Keratinocyte (primary cell): ENCODE measurements at regions not wholly inside any gene's neighbourhood (a gene's known extent, or its start where the extent isn't known, plus 50 kb on each side); places are given as distances from the start of the nearest gene placed in this dataset.

ENCODE experiments used
- DNase-seq: peaks from one replicate; pipeline ENCODE4 v3.0.0-alpha.2; 2011; ENCODE audit warnings: low read depth, missing footprints, low spot score
- FAIRE-seq: peaks from 2 replicates; lab custom pipeline; 2011; peaks lifted over from hg19 to GRCh38; lab: Jason Lieb, UNC
- H2AFZ ChIP-seq: 2 replicates; pipeline ENCODE4 v1.6.0; 2012; ENCODE audit warnings: low read length, control low read depth, inconsistent platforms; ENCODE audit not compliant: control insufficient read depth
- H3K27ac ChIP-seq: 2 replicates; pipeline ENCODE4 v1.5.1; 2011; ENCODE audit warnings: low read length; ENCODE audit not compliant: control insufficient read depth, insufficient read depth
- H3K27me3 ChIP-seq: 3 replicates; pipeline ENCODE4 v1.6.0; 2011; ENCODE audit warnings: low read length; ENCODE audit not compliant: control insufficient read depth, insufficient read depth; ENCODE audit errors: extremely low read depth
- H3K36me3 ChIP-seq, 2 experiments: 2 replicates in 1 of 2; 3 replicates in 1 of 2; pipeline ENCODE4 v1.5.1; 2011; ENCODE audit warnings: low read length in 2 of 2, mild to moderate bottlenecking in 1 of 2; ENCODE audit not compliant: control insufficient read depth in 2 of 2, insufficient read depth in 2 of 2; ENCODE audit errors: extremely low read depth in 1 of 2
- H3K4me1 ChIP-seq: 3 replicates; pipeline ENCODE4 v1.5.1; 2011; ENCODE audit warnings: low read length; ENCODE audit not compliant: control insufficient read depth, insufficient read depth; ENCODE audit errors: extremely low read depth
- H3K4me2 ChIP-seq: 3 replicates; pipeline ENCODE4 v1.6.0; 2011; ENCODE audit warnings: low read depth, low read length; ENCODE audit not compliant: control insufficient read depth, insufficient read depth; ENCODE audit errors: extremely low read depth
- H3K4me3 ChIP-seq, 3 experiments: fragments of 200-600 bp in 1 of 3; sonication (generic) in 1 of 3; 2 replicates in 2 of 3; 3 replicates in 1 of 3; pipeline ENCODE4 v1.5.1; 2011 to 2016; ENCODE audit warnings: low read length in 3 of 3, mild to moderate bottlenecking in 3 of 3, control low read depth in 2 of 3, inconsistent platforms in 1 of 3, low read depth in 1 of 3, mixed read lengths in 1 of 3, mixed run types in 1 of 3, moderate library complexity in 1 of 3; ENCODE audit not compliant: control insufficient read depth in 2 of 3, insufficient read depth in 2 of 3; ENCODE audit errors: extremely low read depth in 1 of 3
- H3K79me2 ChIP-seq: 2 replicates; pipeline ENCODE4 v1.6.0; 2012; ENCODE audit warnings: low read length; ENCODE audit not compliant: control insufficient read depth, insufficient read depth
- H3K9ac ChIP-seq: 3 replicates; pipeline ENCODE4 v1.6.0; 2011; ENCODE audit warnings: low read length; ENCODE audit not compliant: control insufficient read depth, insufficient read depth; ENCODE audit errors: extremely low read depth
- H3K9me1 ChIP-seq: 3 replicates; pipeline ENCODE4 v1.6.0; 2011; ENCODE audit warnings: low read length; ENCODE audit not compliant: control insufficient read depth, insufficient read depth; ENCODE audit errors: extremely low read depth
- H3K9me3 ChIP-seq: 2 replicates; pipeline ENCODE4 v1.5.1; 2012; ENCODE audit warnings: low read depth, low read length; ENCODE audit not compliant: control insufficient read depth
- H4K20me1 ChIP-seq: 3 replicates; pipeline ENCODE4 v1.6.0; 2011; ENCODE audit warnings: low read length; ENCODE audit not compliant: control insufficient read depth, insufficient read depth; ENCODE audit errors: extremely low read depth
- CTCF ChIP-seq, 3 experiments: IDR thresholded peaks in 1 of 3; conservative IDR thresholded peaks in 1 of 3; optimal IDR thresholded peaks in 1 of 3; 2 replicates in 2 of 3; 3 replicates in 1 of 3; pipeline versions ENCODE3 to v1.5.1; 2011; ENCODE audit warnings: low read length in 3 of 3, mild to moderate bottlenecking in 3 of 3, moderate library complexity in 2 of 3, control low read depth in 1 of 3, inconsistent platforms in 1 of 3; ENCODE audit not compliant: insufficient read depth in 2 of 3; ENCODE audit errors: extremely low read depth in 1 of 3
- EZH2 ChIP-seq: IDR thresholded peaks from one replicate; pipeline ENCODE4 v1.6.1; 2012; ENCODE audit warnings: inconsistent platforms, mild to moderate bottlenecking, low read length, moderate library complexity
- dilution Hi-C: fragments of 300-500 bp; cut with MboI; formaldehyde crosslinking; loops from one replicate; pipeline ENCODE4 v1.7.0; 2020; ENCODE audit warnings: low sequenced_read_pairs; ENCODE audit not compliant: extremely low pct_ligation_motif_present

- Histone ChIP-seq H3K4me2 (no peak overlapping the region), H3K9me3 (no peaks in the 10 kb centered on the region), H4K20me1 (no peaks in the 10 kb centered on the region), H3K9me1 (no peaks in the 10 kb centered on the region), H3K4me3 (no peak overlapping the region), H2AFZ (no peak overlapping the region), H3K27me3 (no peaks in the 10 kb centered on the region), H3K36me3 (no peaks in the 10 kb centered on the region), H3K4me1 (no peaks in the 10 kb centered on the region), H3K27ac (no peak overlapping the region), H3K9ac (no peak overlapping the region), H3K79me2 (no peaks in the 10 kb centered on the region)
- TF ChIP-seq CTCF (optimal IDR thresholded peaks at IDR 0.05 in 1 of 3, IDR thresholded peaks at IDR 0.05 in 1 of 3, conservative IDR thresholded peaks at IDR 0.05 in 1 of 3; ENCODE audit: extremely low read depth in 1 of 3, insufficient read depth in 2 of 3, low read length in 3 of 3) (no peak), EZH2 (no peak)
- DNase-seq, result no peak
- dilution Hi-C loops, result no loop called here
- FAIRE-seq, result no peak
Measured at GRCh38 chr2:4753721-4754120, 938.5 kb upstream of the SOX11 start.

GRCh38 chr2:4762951-4763376 is 929.2 kb upstream of the SOX11 start:
- Histone ChIP-seq H3K9ac (no peak overlapping the region), H3K4me3 (no peak overlapping the region), H3K27me3 (no peaks in the 10 kb centered on the region), H3K4me1 (no peaks in the 10 kb centered on the region), H2AFZ (no peak overlapping the region), H3K9me3 (no peaks in the 10 kb centered on the region), H3K9me1 (no peaks in the 10 kb centered on the region), H3K36me3 (no peaks in the 10 kb centered on the region), H3K27ac (no peak overlapping the region), H3K79me2 (no peaks in the 10 kb centered on the region), H4K20me1 (no peaks in the 10 kb centered on the region), H3K4me2 (no peak overlapping the region)
- dilution Hi-C loops, result no loop called here
- no peak for DNase-seq
- no peak for FAIRE-seq
- TF ChIP-seq CTCF (optimal IDR thresholded peaks at IDR 0.05 in 1 of 3, IDR thresholded peaks at IDR 0.05 in 1 of 3, conservative IDR thresholded peaks at IDR 0.05 in 1 of 3; ENCODE audit: extremely low read depth in 1 of 3, insufficient read depth in 2 of 3, low read length in 3 of 3) (no peak), EZH2 (no peak)
